ENCODE measurements at regions not wholly inside any gene's neighbourhood (a gene's known extent, or its start where the extent isn't known, plus 50 kb on each side); places are given as distances from the start of the nearest gene placed in this dataset.

GRCh38 chr16:54627616-54628015 lies 303.0 kb upstream of the IRX5 start:
- no peak for DNase-seq (ENCODE audit: low read depth)

- no peak for DNase-seq (ENCODE audit: low read depth)
These were observed 307.0 kb upstream of the IRX5 start for GRCh38 chr16:54623636-54624035.

GRCh38 chr16:54620197-54620596 lies 310.5 kb upstream of the IRX5 start:
- no peak for DNase-seq (ENCODE audit: low read depth)

- DNase-seq (ENCODE audit: low read depth): no peak
These were observed 314.1 kb upstream of the IRX5 start for GRCh38 chr16:54616610-54617009.

GRCh38 chr16:54605536-54606066 lies 319.0 kb upstream of the IRX3 start:
- DNase-seq (ENCODE audit: low read depth): no peak

- DNase-seq (ENCODE audit: low read depth): no peak
These were observed 316.1 kb upstream of the IRX3 start for GRCh38 chr16:54602666-54603065.

GRCh38 chr16:54597222-54597621 lies 310.6 kb upstream of the IRX3 start:
- no peak for DNase-seq (ENCODE audit: low read depth)

GRCh38 chr16:54595621-54596020 lies 309.0 kb upstream of the IRX3 start:
- no peak for DNase-seq (ENCODE audit: low read depth)

- no peak for DNase-seq (ENCODE audit: low read depth)
These were observed 308.2 kb upstream of the IRX3 start for GRCh38 chr16:54594601-54595391.

GRCh38 chr16:54591816-54592246 lies 305.2 kb upstream of the IRX3 start:
- no peak for DNase-seq (ENCODE audit: low read depth)

- DNase-seq (ENCODE audit: low read depth): no peak
These were observed 304.2 kb upstream of the IRX3 start for GRCh38 chr16:54590836-54591235.

GRCh38 chr16:54589326-54589725 lies 302.7 kb upstream of the IRX3 start:
- no peak for DNase-seq (ENCODE audit: low read depth)

- no peak for DNase-seq (ENCODE audit: low read depth)
These were observed 301.4 kb upstream of the IRX3 start for GRCh38 chr16:54588026-54588425.

GRCh38 chr16:54587176-54587515 lies 300.6 kb upstream of the IRX3 start:
- DNase-seq (ENCODE audit: low read depth): no peak

GRCh38 chr16:54586474-54587175 lies 300.0 kb upstream of the IRX3 start:
- no peak for DNase-seq (ENCODE audit: low read depth)

GRCh38 chr16:54585998-54586340 lies 299.4 kb upstream of the IRX3 start:
- DNase-seq (ENCODE audit: low read depth): no peak

GRCh38 chr16:54585094-54585997 lies 298.8 kb upstream of the IRX3 start:
- no peak for DNase-seq (ENCODE audit: low read depth)

GRCh38 chr16:54584121-54584520 lies 297.5 kb upstream of the IRX3 start:
- no peak for DNase-seq (ENCODE audit: low read depth)

GRCh38 chr16:54582631-54583250 lies 296.2 kb upstream of the IRX3 start:
- DNase-seq (ENCODE audit: low read depth): no peak

- no peak for DNase-seq (ENCODE audit: low read depth)
These were observed 292.6 kb upstream of the IRX3 start for GRCh38 chr16:54579106-54579728.

GRCh38 chr16:54577651-54578128 lies 291.1 kb upstream of the IRX3 start:
- no peak for DNase-seq (ENCODE audit: low read depth)

All from iris pigment epithelial cell (primary cell).